Activated CD4-positive, alpha-beta memory T cell treated with anti-CD3 and anti-CD28 coated beads, Interleukin-2, amount 10 ng/mL, durations not matched to agents 7 days and 5 days (primary cell): ENCODE measurements at regions not wholly inside any gene's neighbourhood (a gene's known extent, or its start where the extent isn't known, plus 50 kb on each side); places are given as distances from the start of the nearest gene placed in this dataset.
A peak's percentile ranks its signal among the peaks of the same experiment; 100 is the strongest.
"Not testable (repeated sequence)": the region's sequence is repeated elsewhere in the genome, so short reads cannot be mapped to it uniquely, and the experiment has no call there.

Experiments used
- CTCF ChIA-PET: fragments of 350-600 bp; sonication (Branson Sonifier 250); formaldehyde crosslinking; loops from one replicate; lab custom pipeline; 2021; ENCODE audit warnings: antibody characterized with exemption, inconsistent platforms; lab: Charles Lee
- POLR2A ChIA-PET: fragments of 350-600 bp; sonication (Branson Sonifier 250); formaldehyde crosslinking; loops from one replicate; lab custom pipeline; 2021; ENCODE audit warnings: antibody characterized with exemption; lab: Charles Lee
- DNase-seq: peaks from one replicate; pipeline ENCODE4 v3.0.0-alpha.2; 2020
- H3K27ac Mint-ChIP-seq: one replicate; pipeline ENCODE4 v1.8.0; 2021; ENCODE audit warnings: mild to moderate bottlenecking, mixed read lengths
- H3K27me3 Mint-ChIP-seq: one replicate; pipeline ENCODE4 v1.8.0; 2021; ENCODE audit warnings: mixed read lengths
- H3K36me3 Mint-ChIP-seq: one replicate; pipeline ENCODE4 v1.8.0; 2021; ENCODE audit warnings: low read depth, mixed read lengths
- H3K4me1 Mint-ChIP-seq: one replicate; pipeline ENCODE4 v1.8.0; 2021; ENCODE audit warnings: mixed read lengths
- H3K4me3 Mint-ChIP-seq: one replicate; pipeline ENCODE4 v1.8.0; 2021; ENCODE audit warnings: mild to moderate bottlenecking, mixed read lengths
- H3K9me3 Mint-ChIP-seq: one replicate; pipeline ENCODE4 v1.8.0; 2021; ENCODE audit warnings: mixed read lengths

DNA sequence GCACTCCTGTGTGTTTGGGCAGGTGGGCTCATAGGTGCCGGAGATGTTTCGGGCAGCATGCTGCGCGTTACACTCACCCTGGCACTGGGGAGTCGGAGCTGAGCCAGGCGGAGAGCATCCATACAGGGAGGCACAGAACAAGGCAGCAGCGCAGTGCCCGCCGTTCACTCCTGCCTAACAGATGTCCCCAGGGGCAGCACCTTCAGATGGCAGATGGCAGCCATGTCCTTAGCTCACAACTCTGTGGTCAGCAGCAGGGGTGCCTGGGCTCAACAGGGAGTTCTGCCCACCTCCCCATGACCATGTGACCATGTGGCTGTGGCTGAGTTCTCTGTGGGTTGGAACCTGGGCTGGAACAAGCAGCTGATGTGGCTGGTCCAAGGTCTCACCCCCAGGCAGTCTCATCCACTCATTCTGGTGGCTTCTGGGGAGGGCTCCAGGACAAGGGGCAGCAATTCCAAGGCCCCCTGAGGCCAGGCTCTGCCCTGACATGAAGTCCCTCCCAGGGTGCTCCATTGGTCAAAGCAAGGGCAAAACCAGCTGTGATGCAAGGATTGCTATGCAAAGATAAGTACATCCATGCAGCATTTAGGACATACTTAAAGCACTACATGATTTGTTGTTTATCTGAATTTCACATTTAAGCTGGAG, 64.2 kb downstream of the MRPL36 start:
- Mint-ChIP-seq H3K27me3 (peaks cover 20% of the 10 kb centered on the region), H3K4me1 (no peaks in the 10 kb centered on the region), H3K9me3 (no peaks in the 10 kb centered on the region), H3K27ac (no peak overlapping the region), H3K4me3 (no peak overlapping the region), H3K36me3 (no peaks in the 10 kb centered on the region)
- peak; percentile 13 for DNase-seq
- CTCF ChIA-PET = interaction anchor here (1.2 kb wide), 1 partner anchor 57 kb away, joined by 3 read pairs; no protein-coding TSS in a partner anchor
- POLR2A ChIA-PET = no interaction called here

DNA sequence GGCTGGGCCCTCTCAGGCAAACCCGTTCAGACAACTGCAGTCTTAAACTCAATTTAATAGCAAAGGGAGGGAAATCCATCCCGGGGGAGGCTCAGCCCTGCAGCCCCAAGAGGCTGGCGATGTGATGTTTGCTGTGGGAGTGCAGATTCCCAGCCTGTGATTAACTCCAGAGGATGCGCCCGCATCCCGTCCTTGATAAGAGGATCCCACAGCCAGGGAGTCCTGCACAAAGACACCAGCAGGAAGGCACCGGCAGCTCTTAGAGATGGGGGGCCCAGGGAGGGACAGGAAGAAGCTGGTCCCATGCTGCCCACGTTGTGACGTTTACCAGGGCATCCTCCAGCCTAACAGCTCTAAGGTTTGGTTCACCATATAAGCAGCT, 64.7 kb downstream of the MRPL36 start:
- Mint-ChIP-seq H3K36me3 (no peaks in the 10 kb centered on the region), H3K4me3 (no peak overlapping the region), H3K4me1 (no peaks in the 10 kb centered on the region), H3K27me3 (peaks cover 15% of the 10 kb centered on the region), H3K27ac (no peak overlapping the region), H3K9me3 (no peaks in the 10 kb centered on the region)
- POLR2A ChIA-PET = no interaction called here
- CTCF ChIA-PET = no interaction called here
- peak; percentile 12 for DNase-seq

DNA sequence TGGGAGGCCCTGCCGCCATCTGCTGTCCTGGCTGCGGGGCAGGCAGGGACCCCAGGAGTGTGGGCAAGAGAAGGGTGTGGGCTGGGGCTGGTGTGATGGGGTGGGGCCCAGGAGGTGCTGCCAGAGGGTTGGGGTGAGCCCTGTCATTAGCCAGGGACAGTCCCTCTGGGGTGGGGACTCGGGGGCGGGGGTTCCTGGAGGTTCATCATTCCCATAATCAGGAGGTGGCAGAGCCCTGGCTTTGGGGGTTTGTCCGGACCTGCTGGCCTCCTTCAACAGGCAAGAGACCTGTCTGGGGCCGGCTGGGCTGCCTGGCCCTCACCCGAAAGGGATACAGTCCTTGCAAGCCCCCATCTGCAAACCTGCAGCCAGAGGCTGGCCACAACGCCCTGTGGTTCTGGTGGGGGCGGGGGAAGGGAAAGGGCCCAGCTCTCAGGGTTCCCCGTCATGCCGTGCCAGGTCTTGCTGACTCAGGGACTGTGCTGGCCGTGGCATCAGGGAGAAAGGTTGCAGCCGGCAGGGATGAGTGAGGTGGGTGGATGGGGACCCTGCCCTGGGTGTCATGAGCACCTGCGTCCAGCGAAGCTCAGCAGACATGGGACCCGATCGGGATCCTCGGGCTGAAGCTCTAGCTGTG, 65.2 kb downstream of the MRPL36 start:
- peak; percentile 6 for DNase-seq
- no peaks in the 10 kb centered on the region for H3K36me3 Mint-ChIP-seq
- no peak overlapping the region for H3K4me3 Mint-ChIP-seq
- no peak overlapping the region for H3K27ac Mint-ChIP-seq
- ChIA-PET POLR2A (no interaction called here), CTCF (no interaction called here)
- H3K27me3 Mint-ChIP-seq = peaks cover 11% of the 10 kb centered on the region
- no peaks in the 10 kb centered on the region for H3K9me3 Mint-ChIP-seq
- no peaks in the 10 kb centered on the region for H3K4me1 Mint-ChIP-seq

DNA sequence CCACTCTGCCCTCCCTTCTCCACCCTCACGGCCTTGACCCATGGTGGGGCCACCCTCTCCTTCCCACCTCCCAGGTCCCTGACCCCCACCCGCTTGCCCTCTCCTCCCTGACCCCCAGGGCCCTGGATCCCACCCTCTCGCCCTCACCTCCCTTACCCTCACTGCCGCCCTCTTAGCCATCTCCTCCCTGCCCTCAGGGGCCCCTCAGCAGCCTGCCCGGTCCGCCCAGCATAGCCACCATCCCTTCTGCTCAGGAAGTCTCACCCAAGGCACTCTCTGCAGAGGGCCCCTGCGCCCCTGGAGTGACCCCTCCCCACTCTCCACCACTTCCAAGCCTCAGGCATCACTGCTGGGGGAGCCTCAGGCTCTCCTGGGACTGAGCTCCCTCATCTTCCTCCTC, 66.3 kb downstream of the MRPL36 start:
- Mint-ChIP-seq H3K4me1 (no peaks in the 10 kb centered on the region), H3K27ac (no peak overlapping the region), H3K27me3 (peaks cover 5% of the 10 kb centered on the region), H3K9me3 (no peaks in the 10 kb centered on the region), H3K36me3 (no peaks in the 10 kb centered on the region), H3K4me3 (no peak overlapping the region)
- peak; percentile 9 for DNase-seq
- ChIA-PET POLR2A (no interaction called here), CTCF (no interaction called here)

DNA sequence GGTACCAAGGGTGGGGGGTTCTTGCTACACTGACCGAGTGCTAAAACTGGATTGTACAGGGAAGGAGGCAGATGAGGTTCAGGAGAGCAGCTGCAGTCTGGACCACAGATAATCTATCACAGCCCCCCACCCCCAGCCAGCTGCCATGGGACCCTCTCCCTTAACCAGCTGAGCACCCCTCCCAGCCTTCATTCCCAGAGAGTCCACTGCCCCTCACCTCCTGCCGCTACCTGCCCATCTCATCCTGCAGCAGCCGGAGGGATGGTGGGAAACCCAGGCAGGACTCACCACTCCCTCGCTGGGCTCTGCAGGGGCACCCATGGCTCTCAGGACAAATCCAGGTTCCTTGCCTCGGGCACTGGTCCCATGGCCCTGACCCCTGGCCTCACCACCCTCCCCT, 66.7 kb downstream of the MRPL36 start:
- Mint-ChIP-seq H3K27me3 (peaks cover 1% of the 10 kb centered on the region), H3K27ac (no peak overlapping the region), H3K4me3 (no peak overlapping the region), H3K36me3 (no peaks in the 10 kb centered on the region), H3K9me3 (no peaks in the 10 kb centered on the region), H3K4me1 (no peaks in the 10 kb centered on the region)
- ChIA-PET POLR2A (no interaction called here), CTCF (no interaction called here)
- DNase-seq = no peak

DNA sequence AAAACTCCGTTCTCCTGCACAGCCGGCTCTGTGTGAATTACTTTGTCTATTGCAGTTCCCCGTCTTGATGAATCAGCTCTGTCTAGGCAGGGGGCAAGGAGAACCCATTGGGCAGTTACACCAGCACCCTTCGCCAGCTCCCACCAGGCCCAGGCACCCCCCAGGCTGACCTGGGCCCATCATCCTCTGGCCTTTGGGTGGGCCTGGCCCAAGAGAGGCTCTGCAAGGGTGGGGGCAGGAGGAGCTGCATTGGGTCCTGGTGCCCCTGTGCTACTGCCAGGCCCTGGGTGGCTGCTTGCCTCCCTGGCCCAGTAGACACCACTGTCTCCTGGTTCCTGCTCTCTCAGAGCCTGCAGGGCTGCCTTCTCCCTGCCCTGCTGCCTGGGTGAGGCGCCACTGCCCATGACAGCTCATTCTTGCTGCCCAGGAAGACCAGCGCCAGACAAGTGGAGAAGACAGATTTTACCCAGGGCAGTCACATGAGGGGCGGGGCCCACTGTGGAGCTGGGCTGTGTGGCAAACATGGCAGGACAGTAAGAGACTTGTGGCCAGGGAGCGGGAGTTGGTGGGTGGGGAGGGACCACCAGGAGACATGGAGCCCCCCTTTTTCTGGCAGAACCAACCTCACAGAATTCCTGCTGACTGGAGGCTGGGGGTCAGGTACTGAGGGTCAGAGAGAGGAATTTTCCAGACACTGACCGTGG, 67.2 kb downstream of the MRPL36 start:
- DNase-seq = peak; percentile 14
- H3K4me1 Mint-ChIP-seq = no peaks in the 10 kb centered on the region
- POLR2A ChIA-PET = no interaction called here
- CTCF ChIA-PET = no interaction called here
- H3K27ac Mint-ChIP-seq = no peak overlapping the region
- H3K9me3 Mint-ChIP-seq = no peaks in the 10 kb centered on the region
- no peak overlapping the region for H3K4me3 Mint-ChIP-seq
- H3K36me3 Mint-ChIP-seq = no peaks in the 10 kb centered on the region
- no peaks in the 10 kb centered on the region for H3K27me3 Mint-ChIP-seq

DNA sequence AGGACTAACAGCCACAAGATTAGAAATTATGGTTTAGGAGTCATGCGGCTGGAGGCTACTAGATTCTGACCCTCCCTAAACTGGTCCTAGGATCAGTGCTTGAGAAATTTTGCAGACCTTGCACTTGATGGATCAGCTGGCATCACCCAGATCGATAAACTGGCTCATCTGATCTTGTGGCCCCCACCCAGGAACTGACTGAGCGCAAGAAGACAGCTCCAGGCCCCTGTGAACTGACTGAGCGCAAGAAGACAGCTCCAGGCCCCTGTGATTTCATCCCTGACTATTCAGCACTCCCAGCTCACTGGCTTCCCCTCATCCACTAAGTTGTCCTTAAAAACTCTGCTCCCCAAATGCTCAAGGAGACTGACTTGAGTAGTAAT, 67.8 kb downstream of the MRPL36 start:
- H3K9me3 Mint-ChIP-seq, CTCF ChIA-PET, H3K27ac Mint-ChIP-seq, H3K4me1 Mint-ChIP-seq, H3K36me3 Mint-ChIP-seq, H3K4me3 Mint-ChIP-seq, DNase-seq, H3K27me3 Mint-ChIP-seq, POLR2A ChIA-PET: not testable (repeated sequence)

DNA sequence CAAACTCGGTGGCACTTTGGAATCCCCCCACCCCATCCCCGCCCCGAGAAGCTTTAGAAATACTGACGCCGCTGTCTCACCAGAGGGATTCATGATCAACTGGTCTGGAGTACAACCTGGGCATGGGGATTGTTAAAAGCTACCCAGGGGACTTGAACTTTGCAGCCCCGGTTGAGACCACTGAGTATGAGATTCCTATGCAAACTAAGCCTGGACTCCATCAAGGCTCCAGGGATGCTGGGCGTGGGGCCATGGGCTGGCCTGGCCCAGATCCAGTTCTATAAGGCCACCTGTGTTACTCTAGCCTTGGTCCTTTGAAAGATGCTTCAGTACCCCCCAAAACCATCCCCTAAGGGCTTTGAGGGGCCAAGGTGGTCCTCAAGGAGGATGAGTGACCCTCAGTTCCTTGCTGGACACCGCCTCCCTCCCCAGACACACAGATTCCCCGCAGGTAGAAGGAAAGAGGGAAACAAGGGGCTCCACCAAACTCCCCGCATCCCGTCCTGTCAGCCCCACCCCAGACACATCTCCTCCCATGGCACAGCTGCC, 68.5 kb downstream of the MRPL36 start:
- H3K9me3 Mint-ChIP-seq = no peaks in the 10 kb centered on the region
- no peaks in the 10 kb centered on the region for H3K27me3 Mint-ChIP-seq
- CTCF ChIA-PET = no interaction called here
- no peaks in the 10 kb centered on the region for H3K4me1 Mint-ChIP-seq
- no peaks in the 10 kb centered on the region for H3K36me3 Mint-ChIP-seq
- DNase-seq = peak; percentile 9
- no peak overlapping the region for H3K27ac Mint-ChIP-seq
- H3K4me3 Mint-ChIP-seq = no peak overlapping the region
- POLR2A ChIA-PET = no interaction called here

DNA sequence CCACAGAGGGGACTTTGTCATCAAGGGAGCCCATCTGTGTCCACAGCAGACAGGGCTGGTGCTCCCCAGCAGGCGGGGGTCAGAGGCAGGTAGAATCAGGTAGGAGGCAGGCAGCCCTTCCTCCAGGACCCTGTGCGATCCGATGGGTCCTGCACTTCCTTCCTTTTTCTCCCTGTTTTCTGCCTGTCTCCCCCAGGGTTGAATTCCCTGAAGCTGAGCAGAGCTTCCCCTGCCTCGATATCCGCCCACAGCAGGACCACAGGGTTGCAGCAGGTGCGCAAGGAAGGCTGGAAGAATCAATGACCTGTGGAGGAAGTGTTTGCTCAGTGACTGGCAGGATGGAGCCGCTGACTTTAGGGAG, 69.2 kb downstream of the MRPL36 start:
- ChIA-PET POLR2A (no interaction called here), CTCF (no interaction called here)
- no peak overlapping the region for H3K4me3 Mint-ChIP-seq
- H3K36me3 Mint-ChIP-seq = no peaks in the 10 kb centered on the region
- DNase-seq = peak; percentile 3
- no peak overlapping the region for H3K27ac Mint-ChIP-seq
- H3K27me3 Mint-ChIP-seq = no peaks in the 10 kb centered on the region
- H3K4me1 Mint-ChIP-seq = no peaks in the 10 kb centered on the region
- no peaks in the 10 kb centered on the region for H3K9me3 Mint-ChIP-seq

DNA sequence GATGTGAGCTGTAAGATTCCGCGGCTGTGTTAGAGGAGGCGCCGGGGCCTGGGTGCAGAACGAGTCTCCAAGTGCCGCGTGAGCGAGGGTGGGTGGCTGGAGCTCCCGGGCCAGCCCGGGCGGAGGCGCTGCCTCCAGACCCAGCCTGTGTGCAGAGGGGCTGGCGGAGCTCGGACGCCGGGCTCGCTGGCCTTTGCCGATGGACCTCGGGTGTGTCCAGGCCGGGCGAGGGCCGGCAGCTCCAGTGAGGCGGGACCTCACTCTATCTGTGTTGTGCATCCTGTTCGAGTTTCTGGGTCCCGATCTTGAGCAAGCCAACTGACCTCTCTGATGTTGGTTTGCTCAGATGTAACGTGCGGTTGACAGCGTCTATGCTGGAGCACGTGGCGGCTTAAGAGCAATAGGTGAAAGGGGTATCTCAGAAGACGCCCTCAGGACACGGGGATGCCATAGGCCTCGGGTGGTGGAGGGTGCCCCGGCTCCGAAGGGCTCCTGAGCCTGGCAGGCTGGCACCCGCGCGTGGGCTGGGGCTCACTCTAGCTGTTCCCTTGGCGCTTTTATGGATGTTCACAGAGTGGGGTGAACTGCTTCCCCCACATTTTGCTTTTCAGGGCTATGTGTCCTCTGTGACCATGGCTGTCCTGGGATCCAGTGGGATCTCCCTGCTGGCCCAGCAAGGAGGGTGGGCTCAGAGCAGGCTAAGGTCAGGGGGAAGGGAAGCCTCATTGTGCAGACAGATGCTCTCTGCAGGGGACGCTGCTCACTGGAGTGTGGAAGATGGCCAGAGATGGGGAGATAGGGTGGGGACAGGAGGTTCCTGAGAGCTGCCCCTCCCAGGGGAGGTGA, 69.8 kb downstream of the MRPL36 start:
- CTCF ChIA-PET = no interaction called here
- Mint-ChIP-seq H3K9me3 (no peaks in the 10 kb centered on the region), H3K4me3 (no peak overlapping the region), H3K36me3 (no peaks in the 10 kb centered on the region), H3K27me3 (no peaks in the 10 kb centered on the region), H3K4me1 (peaks cover 2% of the 10 kb centered on the region), H3K27ac (no peak overlapping the region)
- DNase-seq = peak; percentile 9
- POLR2A ChIA-PET = no interaction called here

DNA sequence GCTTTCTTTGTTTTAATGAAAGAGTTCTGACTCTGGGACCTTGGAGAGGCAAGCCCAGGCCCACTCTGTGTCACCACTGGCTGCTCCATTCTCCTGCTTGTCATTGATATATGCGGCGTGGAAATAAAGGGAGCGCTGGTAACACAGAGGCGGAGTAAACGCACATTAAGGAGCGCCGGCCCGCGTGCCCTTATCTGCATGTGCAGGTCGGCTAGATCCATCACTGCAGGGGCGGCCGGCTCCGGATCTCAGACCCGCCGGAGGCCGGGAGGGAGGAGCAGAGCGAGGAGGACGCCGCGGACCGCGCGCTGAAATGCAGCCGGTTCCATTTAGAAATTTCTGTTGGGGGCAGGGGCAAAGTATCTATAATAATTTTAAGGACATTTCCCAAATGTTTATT, 70.8 kb downstream of the MRPL36 start:
- ChIA-PET POLR2A (no interaction called here), CTCF (no interaction called here)
- H3K36me3 Mint-ChIP-seq = no peaks in the 10 kb centered on the region
- peaks cover 2% of the 10 kb centered on the region for H3K4me1 Mint-ChIP-seq
- no peaks in the 10 kb centered on the region for H3K27me3 Mint-ChIP-seq
- H3K9me3 Mint-ChIP-seq = no peaks in the 10 kb centered on the region
- peak; percentile 9 for DNase-seq
- H3K27ac Mint-ChIP-seq = no peak overlapping the region
- no peak overlapping the region for H3K4me3 Mint-ChIP-seq

DNA sequence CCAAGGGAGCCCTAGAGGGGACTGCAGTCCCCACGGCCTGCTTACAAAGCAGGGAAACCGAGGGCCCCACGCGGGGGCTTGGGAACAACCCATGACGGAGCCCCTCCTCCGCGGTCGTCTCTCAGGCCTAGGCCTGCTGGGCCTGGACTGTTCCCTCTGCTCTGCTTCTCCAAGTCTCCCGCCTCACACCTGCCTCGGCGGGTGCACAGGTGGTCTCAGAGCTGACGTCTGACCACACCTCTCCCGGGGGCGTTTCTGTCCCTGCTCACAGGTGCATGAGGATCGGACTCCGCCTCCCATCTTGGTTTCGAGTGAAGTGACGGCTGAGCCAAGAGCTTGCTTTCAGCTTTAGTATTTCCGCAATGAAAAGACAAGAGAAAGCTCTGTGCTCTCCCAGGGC, 72.1 kb downstream of the MRPL36 start:
- Mint-ChIP-seq H3K4me3 (no peak overlapping the region), H3K36me3 (no peaks in the 10 kb centered on the region), H3K27me3 (no peaks in the 10 kb centered on the region), H3K9me3 (no peaks in the 10 kb centered on the region), H3K4me1 (peaks cover 2% of the 10 kb centered on the region), H3K27ac (no peak overlapping the region)
- peak; percentile 13 for DNase-seq
- ChIA-PET POLR2A (no interaction called here), CTCF (no interaction called here)

DNA sequence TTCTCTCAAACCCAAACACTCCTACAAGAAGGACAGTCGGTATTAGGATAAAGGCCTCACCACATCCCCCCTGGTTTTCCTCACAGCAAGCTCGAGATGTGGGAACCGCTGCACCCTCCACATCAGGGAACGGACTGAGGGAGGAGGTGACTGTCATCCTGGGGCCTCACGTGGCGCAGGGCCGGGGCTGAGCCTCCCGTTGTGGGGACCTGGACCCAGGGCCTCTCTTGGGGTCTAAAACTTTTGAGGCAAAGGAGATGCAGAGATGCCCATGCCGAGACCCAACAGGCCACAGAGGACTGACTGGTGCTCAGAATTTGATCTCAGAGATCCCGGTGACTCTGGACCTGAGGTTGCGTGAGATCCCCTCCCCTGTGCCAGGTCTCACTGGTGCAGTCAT, 72.7 kb downstream of the MRPL36 start:
- H3K27ac Mint-ChIP-seq = no peak overlapping the region
- peaks cover 2% of the 10 kb centered on the region for H3K4me1 Mint-ChIP-seq
- peak; percentile 10 for DNase-seq
- H3K36me3 Mint-ChIP-seq = no peaks in the 10 kb centered on the region
- H3K27me3 Mint-ChIP-seq = no peaks in the 10 kb centered on the region
- ChIA-PET CTCF (no interaction called here), POLR2A (no interaction called here)
- H3K4me3 Mint-ChIP-seq = no peak overlapping the region
- no peaks in the 10 kb centered on the region for H3K9me3 Mint-ChIP-seq
